NCI-H510A treated with DMSO at 0.1 percent for 48 hours (cell line): ENCODE measurements at regions not wholly inside any gene's neighbourhood (a gene's known extent, or its start where the extent isn't known, plus 50 kb on each side); places are given as distances from the start of the nearest gene placed in this dataset.

Experiments used
- DNase-seq: peaks from one replicate; lab custom pipeline; 2025; lab: John Stamatoyannopoulos, UW

- DNase-seq: no peak
Observed at GRCh38 chr14:86902176-86902950, 1090.6 kb downstream of the GALC start.

- DNase-seq: no peak
Observed at GRCh38 chr14:86897704-86898513, 1095.1 kb downstream of the GALC start.

- DNase-seq: no peak
Observed at GRCh38 chr14:86897224-86897623, 1095.8 kb downstream of the GALC start.

- DNase-seq: no peak
Observed at GRCh38 chr14:86896701-86897100, 1096.3 kb downstream of the GALC start.

- DNase-seq: no peak
Observed at GRCh38 chr14:86892152-86892956, 1100.6 kb downstream of the GALC start.

GRCh38 chr14:86885280-86885679 lies 1107.7 kb downstream of the GALC start:
- no peak for DNase-seq

GRCh38 chr14:86884498-86884897 lies 1108.5 kb downstream of the GALC start:
- DNase-seq: no peak

GRCh38 chr14:86882818-86883217 lies 1110.2 kb downstream of the GALC start:
- DNase-seq: no peak

- no peak for DNase-seq
Observed at GRCh38 chr14:86865934-86866333, 1127.0 kb downstream of the GALC start.

- DNase-seq: no peak
Observed at GRCh38 chr14:86858591-86858990, 1134.4 kb downstream of the GALC start.

- no peak for DNase-seq
Observed at GRCh38 chr14:86858031-86858430, 1135.0 kb downstream of the GALC start.

- DNase-seq: no peak
Observed at GRCh38 chr14:86852530-86852929, 1140.5 kb downstream of the GALC start.

- DNase-seq: no peak
Observed at GRCh38 chr14:86847140-86847539, 1145.8 kb downstream of the GALC start.

GRCh38 chr14:86838363-86838762 lies 1154.6 kb downstream of the GALC start:
- no peak for DNase-seq

GRCh38 chr14:86826661-86827060 lies 1166.3 kb downstream of the GALC start:
- no peak for DNase-seq

GRCh38 chr14:86824167-86824566 lies 1168.8 kb downstream of the GALC start:
- no peak for DNase-seq

GRCh38 chr14:86823581-86823980 lies 1169.4 kb downstream of the GALC start:
- no peak for DNase-seq

- DNase-seq: no peak
Observed at GRCh38 chr14:86815341-86815740, 1177.6 kb downstream of the GALC start.

GRCh38 chr14:86802726-86803125 lies 1190.3 kb downstream of the GALC start:
- DNase-seq: no peak

GRCh38 chr14:86799244-86799647 lies 1193.7 kb downstream of the GALC start:
- DNase-seq: no peak

GRCh38 chr14:86798330-86798729 lies 1194.7 kb downstream of the GALC start:
- DNase-seq: no peak

- DNase-seq: no peak
Observed at GRCh38 chr14:86797075-86797351, 1196.0 kb downstream of the GALC start.
